ENCODE measurements at regions not wholly inside any gene's neighbourhood (a gene's known extent, or its start where the extent isn't known, plus 50 kb on each side); places are given as distances from the start of the nearest gene placed in this dataset.

- Histone ChIP-seq H3K27me3 (ENCODE audit: control insufficient read depth in 1 of 2, insufficient read depth in 1 of 2, low read length in 2 of 2) (no peaks in the 10 kb centered on the region), H3K9ac (ENCODE audit: low read length) (no peak overlapping the region), H2BK120ac (ENCODE audit: low read depth, low read length) (no peak overlapping the region), H3K18ac (ENCODE audit: low read depth in 1 of 2, low read length in 2 of 2) (no peak overlapping the region), H3K4me1 (ENCODE audit: control insufficient read depth, insufficient read depth, low read depth, low read length) (no peaks in the 10 kb centered on the region), H2AFZ (ENCODE audit: low read depth, low read length) (no peak overlapping the region), H2AK5ac (ENCODE audit: low read length, severe bottlenecking) (no peak overlapping the region), H3K4ac (ENCODE audit: low read depth in 1 of 2, low read length in 2 of 2) (no peak overlapping the region), H3K27ac (ENCODE audit: low read length, poor library complexity, severe bottlenecking) (no peak overlapping the region), H3K36me3 (ENCODE audit: control insufficient read depth in 1 of 2, insufficient read depth in 2 of 2, low read depth in 1 of 2, low read length in 2 of 2) (peaks cover 0 to 6% of the 10 kb centered on the region in 2 experiments), H3K23ac (ENCODE audit: low read length in 2 of 2) (no peak overlapping the region), H3K79me1 (replicated peaks; ENCODE audit: low read length, poor library complexity, severe bottlenecking) (no peaks in the 10 kb centered on the region), H3K4me2 (ENCODE audit: low read length, poor library complexity, severe bottlenecking) (no peak overlapping the region), H3K14ac (ENCODE audit: low read length in 2 of 2) (no peak overlapping the region), H3K9me3 (ENCODE audit: control insufficient read depth, low read length) (no peaks in the 10 kb centered on the region), H2BK15ac (ENCODE audit: low read depth, poor library complexity, severe bottlenecking) (no peak overlapping the region), H4K91ac (ENCODE audit: low read length) (no peak overlapping the region), H4K8ac (ENCODE audit: low read length) (no peak overlapping the region), H2BK12ac (ENCODE audit: low read length in 2 of 2) (no peak overlapping the region), H2BK5ac (ENCODE audit: low read depth, low read length, poor library complexity, severe bottlenecking) (no peak overlapping the region), H3K4me3 (ENCODE audit: insufficient read depth in 1 of 2, low read depth in 1 of 2, low read length in 2 of 2) (no peak overlapping the region)
- 100% methylated on average over 2 of the region's 2 CpGs for WGBS
- DNase-seq, result no peak
Measured at GRCh38 chr9:80030801-80031200, 459.0 kb downstream of the TLE4 start.

GRCh38 chr9:80028501-80028900 lies 456.7 kb downstream of the TLE4 start:
- Histone ChIP-seq H3K4me3 (ENCODE audit: insufficient read depth in 1 of 2, low read depth in 1 of 2, low read length in 2 of 2) (no peak overlapping the region), H3K9me3 (ENCODE audit: control insufficient read depth, low read length) (no peaks in the 10 kb centered on the region), H2BK120ac (ENCODE audit: low read depth, low read length) (no peak overlapping the region), H3K23ac (ENCODE audit: low read length in 2 of 2) (no peak overlapping the region), H2BK12ac (ENCODE audit: low read length in 2 of 2) (no peak overlapping the region), H3K4me1 (ENCODE audit: control insufficient read depth, insufficient read depth, low read depth, low read length) (no peaks in the 10 kb centered on the region), H2BK5ac (ENCODE audit: low read depth, low read length, poor library complexity, severe bottlenecking) (no peak overlapping the region), H3K27me3 (ENCODE audit: control insufficient read depth in 1 of 2, insufficient read depth in 1 of 2, low read length in 2 of 2) (no peaks in the 10 kb centered on the region), H3K14ac (ENCODE audit: low read length in 2 of 2) (no peak overlapping the region), H3K18ac (ENCODE audit: low read depth in 1 of 2, low read length in 2 of 2) (no peak overlapping the region), H2AFZ (ENCODE audit: low read depth, low read length) (no peak overlapping the region), H3K4me2 (ENCODE audit: low read length, poor library complexity, severe bottlenecking) (no peak overlapping the region), H3K9ac (ENCODE audit: low read length) (no peak overlapping the region), H3K79me1 (replicated peaks; ENCODE audit: low read length, poor library complexity, severe bottlenecking) (no peaks in the 10 kb centered on the region), H2AK5ac (ENCODE audit: low read length, severe bottlenecking) (no peak overlapping the region), H4K8ac (ENCODE audit: low read length) (no peak overlapping the region), H3K4ac (ENCODE audit: low read depth in 1 of 2, low read length in 2 of 2) (no peak overlapping the region), H2BK15ac (ENCODE audit: low read depth, poor library complexity, severe bottlenecking) (no peak overlapping the region), H4K91ac (ENCODE audit: low read length) (no peak overlapping the region), H3K36me3 (ENCODE audit: control insufficient read depth in 1 of 2, insufficient read depth in 2 of 2, low read depth in 1 of 2, low read length in 2 of 2) (peaks cover 0 to 6% of the 10 kb centered on the region in 2 experiments), H3K27ac (ENCODE audit: low read length, poor library complexity, severe bottlenecking) (no peak overlapping the region)
- WGBS, result 83% methylated on average over 1 of the region's 2 CpGs
- no peak for DNase-seq

- Histone ChIP-seq H3K4me3 (ENCODE audit: insufficient read depth in 1 of 2, low read depth in 1 of 2, low read length in 2 of 2) (no peak overlapping the region), H3K9me3 (ENCODE audit: control insufficient read depth, low read length) (peaks cover 4% of the 10 kb centered on the region), H2BK15ac (ENCODE audit: low read depth, poor library complexity, severe bottlenecking) (no peak overlapping the region), H2BK5ac (ENCODE audit: low read depth, low read length, poor library complexity, severe bottlenecking) (no peak overlapping the region), H3K9ac (ENCODE audit: low read length) (no peak overlapping the region), H3K23ac (ENCODE audit: low read length in 2 of 2) (no peak overlapping the region), H3K27me3 (ENCODE audit: control insufficient read depth in 1 of 2, insufficient read depth in 1 of 2, low read length in 2 of 2) (no peaks in the 10 kb centered on the region), H2AK5ac (ENCODE audit: low read length, severe bottlenecking) (no peak overlapping the region), H3K18ac (ENCODE audit: low read depth in 1 of 2, low read length in 2 of 2) (no peak overlapping the region), H3K36me3 (ENCODE audit: control insufficient read depth in 1 of 2, insufficient read depth in 2 of 2, low read depth in 1 of 2, low read length in 2 of 2) (no peaks in the 10 kb centered on the region), H3K79me1 (replicated peaks; ENCODE audit: low read length, poor library complexity, severe bottlenecking) (no peaks in the 10 kb centered on the region), H3K4me1 (ENCODE audit: control insufficient read depth, insufficient read depth, low read depth, low read length) (no peaks in the 10 kb centered on the region), H3K27ac (ENCODE audit: low read length, poor library complexity, severe bottlenecking) (no peak overlapping the region), H2BK120ac (ENCODE audit: low read depth, low read length) (no peak overlapping the region), H2BK12ac (ENCODE audit: low read length in 2 of 2) (no peak overlapping the region), H3K4me2 (ENCODE audit: low read length, poor library complexity, severe bottlenecking) (no peak overlapping the region), H2AFZ (ENCODE audit: low read depth, low read length) (no peak overlapping the region), H4K91ac (ENCODE audit: low read length) (no peak overlapping the region), H3K14ac (ENCODE audit: low read length in 2 of 2) (no peak overlapping the region), H3K4ac (ENCODE audit: low read depth in 1 of 2, low read length in 2 of 2) (no peak overlapping the region), H4K8ac (ENCODE audit: low read length) (no peak overlapping the region)
- 89% methylated on average over 3 of the region's 5 CpGs for WGBS
- DNase-seq, result no peak
Measured at GRCh38 chr9:80025796-80026520, 454.2 kb downstream of the TLE4 start.

GRCh38 chr9:80025131-80025530 lies 453.4 kb downstream of the TLE4 start:
- Histone ChIP-seq H4K8ac (ENCODE audit: low read length) (no peak overlapping the region), H2BK12ac (ENCODE audit: low read length in 2 of 2) (no peak overlapping the region), H2AK5ac (ENCODE audit: low read length, severe bottlenecking) (no peak overlapping the region), H3K27me3 (ENCODE audit: control insufficient read depth in 1 of 2, insufficient read depth in 1 of 2, low read length in 2 of 2) (no peaks in the 10 kb centered on the region), H3K4me1 (ENCODE audit: control insufficient read depth, insufficient read depth, low read depth, low read length) (no peaks in the 10 kb centered on the region), H3K9me3 (ENCODE audit: control insufficient read depth, low read length) (peaks cover 4% of the 10 kb centered on the region), H3K18ac (ENCODE audit: low read depth in 1 of 2, low read length in 2 of 2) (no peak overlapping the region), H3K23ac (ENCODE audit: low read length in 2 of 2) (no peak overlapping the region), H3K36me3 (ENCODE audit: control insufficient read depth in 1 of 2, insufficient read depth in 2 of 2, low read depth in 1 of 2, low read length in 2 of 2) (no peaks in the 10 kb centered on the region), H2AFZ (ENCODE audit: low read depth, low read length) (no peak overlapping the region), H2BK5ac (ENCODE audit: low read depth, low read length, poor library complexity, severe bottlenecking) (no peak overlapping the region), H2BK15ac (ENCODE audit: low read depth, poor library complexity, severe bottlenecking) (no peak overlapping the region), H4K91ac (ENCODE audit: low read length) (no peak overlapping the region), H3K4me3 (ENCODE audit: insufficient read depth in 1 of 2, low read depth in 1 of 2, low read length in 2 of 2) (no peak overlapping the region), H2BK120ac (ENCODE audit: low read depth, low read length) (no peak overlapping the region), H3K27ac (ENCODE audit: low read length, poor library complexity, severe bottlenecking) (no peak overlapping the region), H3K4me2 (ENCODE audit: low read length, poor library complexity, severe bottlenecking) (no peak overlapping the region), H3K4ac (ENCODE audit: low read depth in 1 of 2, low read length in 2 of 2) (no peak overlapping the region), H3K79me1 (replicated peaks; ENCODE audit: low read length, poor library complexity, severe bottlenecking) (no peaks in the 10 kb centered on the region), H3K9ac (ENCODE audit: low read length) (no peak overlapping the region), H3K14ac (ENCODE audit: low read length in 2 of 2) (no peak overlapping the region)
- WGBS, result 98% methylated on average over 1 of the region's 1 CpG
- DNase-seq, result no peak

Measured in mesenchymal stem cell (in vitro differentiated cells and primary cell).